GM20000 (cell line): ENCODE measurements at regions not wholly inside any gene's neighbourhood (a gene's known extent, or its start where the extent isn't known, plus 50 kb on each side); places are given as distances from the start of the nearest gene placed in this dataset.

ENCODE experiments used
- DNase-seq: peaks from one replicate; pipeline ENCODE4 v3.0.0; 2012; ENCODE audit warnings: low spot score
- TF ChIP-seq, protein P1 (sequence below): IDR thresholded peaks from 2 replicates; pipeline ENCODE4 v1.5.1; 2012; ENCODE audit warnings: mild to moderate bottlenecking, control low read depth; ENCODE audit errors: extremely low read depth, missing control alignments

DNA sequence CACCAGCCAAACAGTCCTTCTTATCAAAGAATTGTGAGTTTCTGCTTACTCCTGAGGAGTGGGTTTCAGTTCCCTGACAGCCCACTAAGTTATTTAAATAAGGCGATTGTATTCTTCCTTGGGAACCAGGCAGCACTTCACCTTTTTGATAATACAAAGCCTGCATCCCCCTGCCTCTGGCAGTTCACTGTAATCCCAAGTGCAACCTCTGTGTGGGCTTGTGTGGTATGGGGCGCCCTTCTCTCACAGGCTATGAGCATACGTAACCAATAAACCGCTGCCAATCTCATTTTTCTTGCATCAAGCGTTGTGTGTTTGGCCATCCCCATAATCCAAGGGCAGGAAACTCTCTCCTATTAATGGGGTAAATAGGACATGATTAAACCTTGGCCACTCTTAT, 1025.6 kb downstream of the NSUN3 start:
- TF ChIP-seq, protein P1, sequence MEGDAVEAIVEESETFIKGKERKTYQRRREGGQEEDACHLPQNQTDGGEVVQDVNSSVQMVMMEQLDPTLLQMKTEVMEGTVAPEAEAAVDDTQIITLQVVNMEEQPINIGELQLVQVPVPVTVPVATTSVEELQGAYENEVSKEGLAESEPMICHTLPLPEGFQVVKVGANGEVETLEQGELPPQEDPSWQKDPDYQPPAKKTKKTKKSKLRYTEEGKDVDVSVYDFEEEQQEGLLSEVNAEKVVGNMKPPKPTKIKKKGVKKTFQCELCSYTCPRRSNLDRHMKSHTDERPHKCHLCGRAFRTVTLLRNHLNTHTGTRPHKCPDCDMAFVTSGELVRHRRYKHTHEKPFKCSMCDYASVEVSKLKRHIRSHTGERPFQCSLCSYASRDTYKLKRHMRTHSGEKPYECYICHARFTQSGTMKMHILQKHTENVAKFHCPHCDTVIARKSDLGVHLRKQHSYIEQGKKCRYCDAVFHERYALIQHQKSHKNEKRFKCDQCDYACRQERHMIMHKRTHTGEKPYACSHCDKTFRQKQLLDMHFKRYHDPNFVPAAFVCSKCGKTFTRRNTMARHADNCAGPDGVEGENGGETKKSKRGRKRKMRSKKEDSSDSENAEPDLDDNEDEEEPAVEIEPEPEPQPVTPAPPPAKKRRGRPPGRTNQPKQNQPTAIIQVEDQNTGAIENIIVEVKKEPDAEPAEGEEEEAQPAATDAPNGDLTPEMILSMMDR: no peak
- DNase-seq: no peak

DNA sequence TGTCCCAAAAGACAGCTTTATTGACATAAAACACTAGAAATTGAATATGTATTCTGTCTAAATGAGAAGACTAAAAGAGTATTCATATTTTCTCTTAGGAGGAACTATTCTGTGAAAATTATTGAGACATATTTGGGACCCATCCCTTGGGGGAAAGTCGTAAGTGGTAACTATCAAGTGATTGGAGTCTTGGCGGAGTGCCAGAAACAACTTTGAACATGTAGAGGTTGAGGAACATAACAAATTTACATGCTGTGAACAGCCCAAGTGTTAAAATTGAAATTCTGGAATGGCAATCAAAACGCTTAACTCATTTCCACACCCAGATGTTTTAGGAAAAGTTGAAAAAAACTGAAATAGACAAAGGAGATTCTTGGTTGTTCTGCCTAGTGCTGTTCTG, 1034.6 kb downstream of the NSUN3 start:
- DNase-seq: no peak
- TF ChIP-seq, protein P1: no peak

DNA sequence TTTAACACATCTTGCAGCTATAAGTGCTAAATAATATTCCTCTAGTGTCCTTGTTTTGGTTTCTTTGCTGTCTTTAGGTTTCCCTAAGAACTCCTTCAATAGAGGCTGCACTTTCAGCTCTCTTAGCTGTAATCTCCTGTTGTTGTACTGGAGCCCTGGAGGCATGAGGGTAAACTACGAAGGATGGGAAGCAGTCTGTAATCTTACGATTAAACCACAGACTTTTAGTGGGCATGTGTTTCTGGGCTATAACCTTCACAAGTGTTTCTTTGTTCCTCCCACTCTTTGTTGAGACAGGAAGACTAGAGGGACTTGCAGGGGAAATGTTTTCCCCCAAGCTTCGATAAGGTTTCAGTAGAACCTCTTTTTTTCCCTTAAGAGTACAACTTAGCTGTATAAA, 1058.1 kb downstream of the NSUN3 start:
- TF ChIP-seq, protein P1: no peak
- no peak for DNase-seq

DNA sequence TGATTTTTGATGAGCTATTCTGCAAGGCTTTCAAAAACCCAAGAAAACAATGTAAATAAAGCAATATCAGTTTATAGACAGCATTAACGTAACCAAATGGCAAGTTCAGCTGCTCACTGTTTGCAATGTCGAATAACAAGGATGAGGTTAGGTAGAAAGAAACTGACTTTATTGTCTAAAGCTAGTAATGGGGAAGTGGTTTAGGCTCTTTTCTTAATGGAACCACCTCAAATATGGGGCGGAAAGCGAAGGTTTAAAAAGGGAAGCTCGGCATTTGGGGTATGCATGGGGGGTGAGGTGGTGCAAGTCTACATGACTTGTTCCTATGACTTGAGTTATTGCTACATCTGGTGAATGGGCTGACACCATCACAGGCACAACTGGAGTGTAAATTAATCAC, 1060.2 kb downstream of the NSUN3 start:
- no peak for DNase-seq
- TF ChIP-seq, protein P1: no peak

DNA sequence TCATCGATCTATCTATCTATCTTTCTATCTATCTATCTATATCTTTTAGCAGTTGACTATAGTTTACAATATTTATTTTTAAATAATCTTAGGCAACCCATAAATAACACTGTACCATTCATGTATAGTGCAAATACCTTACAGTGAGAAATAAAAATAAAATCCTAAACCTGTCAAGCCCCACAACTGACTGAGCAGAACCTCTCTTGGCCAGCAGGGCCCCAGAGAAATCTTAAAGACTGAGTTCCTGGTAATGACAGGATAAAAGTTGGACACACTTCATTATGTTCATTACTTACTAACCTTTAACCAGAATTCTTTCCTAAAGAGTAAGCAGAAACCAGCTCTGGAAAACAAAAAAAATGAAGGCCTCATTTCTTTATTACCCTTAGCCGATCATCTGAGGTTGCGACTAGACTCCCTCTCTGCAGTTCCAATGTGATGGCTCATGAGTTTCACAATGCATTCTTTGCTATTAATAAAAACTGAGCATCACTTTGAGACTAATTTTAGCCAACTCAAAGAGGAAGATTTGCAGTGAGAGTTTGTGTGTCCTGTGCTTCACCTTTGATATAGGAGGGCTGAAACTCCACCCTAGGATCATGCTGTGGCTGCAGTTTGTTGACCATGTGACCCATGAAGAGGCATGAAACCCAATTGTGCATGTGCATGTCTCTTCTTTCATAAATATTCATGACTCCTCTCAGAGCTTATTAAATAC, 1072.0 kb downstream of the NSUN3 start:
- TF ChIP-seq, protein P1: no peak
- DNase-seq: no peak

DNA sequence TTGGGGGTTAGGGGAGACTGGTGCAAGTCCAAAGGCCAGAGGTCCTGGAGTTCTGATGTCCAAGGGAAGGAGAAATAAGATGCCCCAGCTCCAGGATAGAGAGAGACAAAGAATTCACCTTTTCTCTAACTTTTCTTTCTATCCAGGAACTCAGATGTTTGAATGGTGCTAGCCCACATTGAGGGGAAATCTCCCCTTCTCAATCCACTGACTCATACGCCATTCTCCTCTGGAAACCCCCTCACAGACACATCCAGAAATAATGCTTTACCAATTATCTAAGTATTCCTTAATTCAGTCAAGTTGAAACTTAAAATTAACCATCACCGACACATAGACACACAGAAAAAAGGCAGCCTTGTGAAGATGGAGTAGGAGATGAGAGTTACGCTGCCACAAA, 1085.2 kb downstream of the NSUN3 start:
- TF ChIP-seq, protein P1: no peak
- DNase-seq: no peak

DNA sequence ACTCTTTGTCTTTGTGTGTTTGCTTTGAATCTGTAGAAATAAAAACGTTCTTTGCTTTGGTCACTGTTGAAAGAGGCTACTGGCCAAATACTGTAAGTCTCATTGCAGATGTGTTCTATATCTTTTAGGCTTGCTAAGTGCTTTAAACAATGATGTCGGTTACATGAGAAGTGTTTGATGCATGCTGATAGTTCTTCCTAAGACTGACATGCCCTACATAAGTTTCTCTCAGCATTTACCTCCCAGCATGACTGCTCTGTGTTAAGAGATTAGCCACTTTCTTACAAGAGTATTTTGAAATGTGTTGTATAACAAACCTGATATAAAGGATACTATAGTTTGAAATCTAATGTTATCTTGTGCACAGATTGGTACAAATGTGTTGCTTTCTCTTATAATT, 1088.7 kb downstream of the NSUN3 start:
- no peak for DNase-seq
- TF ChIP-seq, protein P1: no peak
